Natural killer cell (primary cell): ENCODE measurements at regions not wholly inside any gene's neighbourhood (a gene's known extent, or its start where the extent isn't known, plus 50 kb on each side); places are given as distances from the start of the nearest gene placed in this dataset.

Experiments
- ATAC-seq, 3 donors: fragments of 150-1000 bp in 2 of 3; fragments of 200-7000 bp in 1 of 3; cut with Tn5 transposase; 1 replicate in 1 of 3; 2 replicates in 2 of 3; pipeline ENCODE4 v1.10.0; 2021; ENCODE audit warnings: mild to moderate bottlenecking in 2 of 3, moderate library complexity in 2 of 3
- DNase-seq, 2 donors: peaks; one replicate each; pipeline versions ENCODE4 v3.0.0 to v3.0.0-alpha.2; 2013 to 2021; ENCODE audit warnings: mixed read lengths in 1 of 2
- H3K27ac ChIP-seq: one replicate; pipeline ENCODE4 v1.5.1; 2013; ENCODE audit warnings: mild to moderate bottlenecking, low read length
- H3K27me3 ChIP-seq: one replicate; pipeline ENCODE4 v1.6.1; 2013; ENCODE audit warnings: low read length; ENCODE audit not compliant: control insufficient read depth, insufficient read depth
- H3K36me3 ChIP-seq: one replicate; pipeline ENCODE4 v1.6.1; 2013; ENCODE audit warnings: low read length; ENCODE audit not compliant: control insufficient read depth, insufficient read depth
- H3K4me1 ChIP-seq: one replicate; pipeline ENCODE4 v1.6.1; 2013; ENCODE audit warnings: low read length; ENCODE audit not compliant: control insufficient read depth, insufficient read depth
- H3K4me3 ChIP-seq: one replicate; pipeline ENCODE4 v1.5.1; 2013; ENCODE audit warnings: low read length
- H3K9me3 ChIP-seq: one replicate; pipeline ENCODE4 v1.6.1; 2013; ENCODE audit warnings: low read length; ENCODE audit not compliant: control insufficient read depth, insufficient read depth
- H3K27ac Mint-ChIP-seq, 2 donors: one replicate each; pipeline ENCODE4 v1.8.0; 2022; ENCODE audit warnings: mild to moderate bottlenecking in 2 of 2, mixed read lengths in 2 of 2, moderate library complexity in 1 of 2
- H3K27me3 Mint-ChIP-seq, 2 donors: one replicate each; pipeline ENCODE4 v1.8.0; 2022; ENCODE audit warnings: low read depth in 2 of 2, mixed read lengths in 2 of 2
- H3K36me3 Mint-ChIP-seq: one replicate; pipeline ENCODE4 v1.8.0; 2022; ENCODE audit warnings: mixed read lengths
- H3K4me1 Mint-ChIP-seq, 2 donors: one replicate each; pipeline ENCODE4 v1.8.0; 2022; ENCODE audit warnings: mixed read lengths in 2 of 2
- H3K4me3 Mint-ChIP-seq: one replicate; pipeline ENCODE4 v1.8.0; 2022; ENCODE audit warnings: mild to moderate bottlenecking, moderate library complexity, mixed read lengths
- H3K9me3 Mint-ChIP-seq, 2 donors: one replicate each; pipeline ENCODE4 v1.8.0; 2022; ENCODE audit warnings: mixed read lengths in 2 of 2
- CTCF ChIP-seq: fragments of 200-600 bp; IDR thresholded peaks from one replicate; pipeline ENCODE4 v1.8.0; 2022; ENCODE audit warnings: antibody characterized with exemption
- WGBS: methylation state at CpG from one replicate; pipeline ENCODE4 v1.1.7; 2013; ENCODE audit warnings: missing lambda C conversion rate; ENCODE audit not compliant: insufficient coverage; 5-methylcytosine and 5-hydroxymethylcytosine counted together
- intact Hi-C: fragments of 100-400 bp; cut with micrococcal nuclease; formaldehyde crosslinking; loops from one replicate; pipeline ENCODE4 v1.14.2; 2022

- H3K9me3 Mint-ChIP-seq = no peaks in the 10 kb centered on the region
- intact Hi-C loops = no loop called here
These were observed 129.4 kb downstream of the MEX3B start for GRCh38 chr15:81916451-81916850.

GRCh38 chr15:81915990-81916389 lies 129.8 kb downstream of the MEX3B start:
- no peaks in the 10 kb centered on the region for H3K9me3 Mint-ChIP-seq
- Histone ChIP-seq H3K27ac (no peak overlapping the region), H3K4me3 (no peak overlapping the region), H3K9me3 (peaks cover 7% of the 10 kb centered on the region), H3K36me3 (no peaks in the 10 kb centered on the region), H3K27me3 (no peaks in the 10 kb centered on the region), H3K4me1 (no peaks in the 10 kb centered on the region)
- WGBS = 63% methylated on average over 5 of the region's 5 CpGs
- TF ChIP-seq CTCF = no peak
- H3K36me3 Mint-ChIP-seq = no peaks in the 10 kb centered on the region
- intact Hi-C loops = no loop called here
- H3K27ac Mint-ChIP-seq = no peak overlapping the region
- DNase-seq (no peak), ATAC-seq (no peak)
- no peaks in the 10 kb centered on the region for H3K27me3 Mint-ChIP-seq
- H3K4me3 Mint-ChIP-seq = no peak overlapping the region
- H3K4me1 Mint-ChIP-seq = no peaks in the 10 kb centered on the region

More at GRCh38 chr15:81916451-81916850, 129.4 kb downstream of the MEX3B start:
- DNase-seq (no peak), ATAC-seq (no peak)
- no peak overlapping the region for H3K27ac Mint-ChIP-seq
- no peak overlapping the region for H3K4me3 Mint-ChIP-seq
- no peaks in the 10 kb centered on the region for H3K27me3 ChIP-seq
- H3K27ac ChIP-seq = no peak overlapping the region
- no peaks in the 10 kb centered on the region for H3K36me3 Mint-ChIP-seq
- H3K36me3 ChIP-seq = no peaks in the 10 kb centered on the region
- H3K9me3 ChIP-seq = peaks cover 7% of the 10 kb centered on the region
- no peak overlapping the region for H3K4me3 ChIP-seq
- H3K4me1 ChIP-seq = no peaks in the 10 kb centered on the region
- no peak for TF ChIP-seq CTCF
- no peaks in the 10 kb centered on the region for H3K4me1 Mint-ChIP-seq
- H3K27me3 Mint-ChIP-seq = no peaks in the 10 kb centered on the region

- H3K4me1 Mint-ChIP-seq = no peaks in the 10 kb centered on the region
- 81% methylated on average over 7 of the region's 7 CpGs for WGBS
These were observed 131.0 kb downstream of the MEX3B start for GRCh38 chr15:81914734-81915256.

More at GRCh38 chr15:81914734-81915256, 131.0 kb downstream of the MEX3B start:
- intact Hi-C loops = no loop called here
- Histone ChIP-seq H3K27ac (no peak overlapping the region), H3K4me1 (no peaks in the 10 kb centered on the region), H3K36me3 (no peaks in the 10 kb centered on the region), H3K27me3 (no peaks in the 10 kb centered on the region), H3K4me3 (no peak overlapping the region), H3K9me3 (peaks cover 7% of the 10 kb centered on the region)
- DNase-seq = no peak
- Mint-ChIP-seq H3K4me3 (no peak overlapping the region), H3K27ac (no peak overlapping the region), H3K36me3 (no peaks in the 10 kb centered on the region), H3K9me3 (no peaks in the 10 kb centered on the region), H3K27me3 (no peaks in the 10 kb centered on the region)
- no peak for TF ChIP-seq CTCF
- ATAC-seq = no peak
